T47D (cell line): ENCODE measurements at regions not wholly inside any gene's neighbourhood (a gene's known extent, or its start where the extent isn't known, plus 50 kb on each side); places are given as distances from the start of the nearest gene placed in this dataset.

Experiments
- DNase-seq, 2 experiments: peaks; one replicate each; pipeline versions ENCODE4 v3.0.0 to v3.0.0-alpha.2; 2011 to 2012; ENCODE audit warnings: low read depth in 1 of 2, low spot score in 1 of 2
- JUND ChIP-seq: IDR thresholded peaks from 2 replicates; pipeline ENCODE4 v1.6.1; 2012; ENCODE audit warnings: low read depth
- in situ Hi-C: cut with HindIII; loops from 2 replicates; pipeline ENCODE4 v1.10.0; 2016; ENCODE audit warnings: low sequenced_read_pairs, low pct_unique_long_range_greater_than_20kb

GRCh38 chr17:51572115-51572514 lies 311.8 kb downstream of the UTP18 start:
- TF ChIP-seq JUND, result no peak
- no peak for DNase-seq
- in situ Hi-C loops, result no loop called here
